SH-SY5Y (cell line): ENCODE measurements at regions not wholly inside any gene's neighbourhood (a gene's known extent, or its start where the extent isn't known, plus 50 kb on each side); places are given as distances from the start of the nearest gene placed in this dataset.

Experiments used
- GATA2 ChIP-seq: IDR thresholded peaks from 2 replicates; pipeline ENCODE4 v1.6.1; 2011; ENCODE audit warnings: mild to moderate bottlenecking, low read depth, low read length
- GATA3 ChIP-seq: IDR thresholded peaks from 2 replicates; pipeline ENCODE4 v1.6.1; 2011; ENCODE audit warnings: low read depth, mild to moderate bottlenecking, low read length, moderate library complexity

DNA sequence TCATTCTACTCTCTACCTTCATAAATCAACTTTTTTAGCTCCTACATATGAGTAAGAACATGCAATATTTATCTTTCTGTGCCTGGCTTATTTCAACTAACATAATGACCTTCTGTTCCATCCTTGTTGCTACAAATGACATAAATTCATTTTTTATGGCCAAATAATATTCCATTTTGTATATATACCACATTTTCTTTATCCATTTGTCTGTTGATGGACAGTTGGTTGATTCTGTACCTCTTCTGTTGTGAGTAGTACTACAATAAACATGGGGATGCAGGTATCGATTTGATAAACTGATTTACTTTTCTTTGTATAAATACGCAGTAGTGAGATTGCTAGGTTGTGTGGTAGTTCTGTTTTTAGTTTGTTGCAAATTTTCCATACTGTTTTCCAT, 279.5 kb upstream of the NFIA start:
- TF ChIP-seq GATA3 (no peak), GATA2 (no peak)
